Omental fat pad (tissue), 3 donors: ENCODE measurements at regions not wholly inside any gene's neighbourhood (a gene's known extent, or its start where the extent isn't known, plus 50 kb on each side); places are given as distances from the start of the nearest gene placed in this dataset.

Experiments
- ATAC-seq: fragments of 150-250 bp; one replicate; pipeline ENCODE4 v1.9.1; 2016; ENCODE audit warnings: mild to moderate bottlenecking, moderate library complexity; ENCODE audit not compliant: low FRiP score
- DNase-seq: peaks from one replicate; pipeline ENCODE4 v3.0.0-alpha.2; 2019; ENCODE audit warnings: low spot score
- CTCF ChIP-seq, 3 donors: fragments of 450-650 bp; IDR thresholded peaks; one replicate each; pipeline ENCODE4 v1.5.1; 2016 to 2017; ENCODE audit warnings: antibody characterized with exemption in 3 of 3, mild to moderate bottlenecking in 3 of 3, moderate library complexity in 2 of 3

GRCh38 chr10:131773370-131774343, 127.2 kb upstream of the PPP2R2D start:
- ATAC-seq: no peak
- DNase-seq: no peak
- TF ChIP-seq CTCF (IDR thresholded peaks at IDR 0.05): no peak

GRCh38 chr10:131774681-131775085, 126.1 kb upstream of the PPP2R2D start:
- no peak for DNase-seq
- TF ChIP-seq CTCF (IDR thresholded peaks at IDR 0.05): no peak
- no peak for ATAC-seq

GRCh38 chr10:131775433-131775832, 125.4 kb upstream of the PPP2R2D start:
- DNase-seq (no peak), ATAC-seq (no peak)
- TF ChIP-seq CTCF (IDR thresholded peaks at IDR 0.05): no peak

- ATAC-seq (no peak), DNase-seq (no peak)
- TF ChIP-seq CTCF (IDR thresholded peaks at IDR 0.05): no peak
Measured at GRCh38 chr10:131775833-131776232, 125.0 kb upstream of the PPP2R2D start.

GRCh38 chr10:131776496-131776895, 124.3 kb upstream of the PPP2R2D start:
- no peak for DNase-seq
- no peak for TF ChIP-seq CTCF (IDR thresholded peaks at IDR 0.05)
- ATAC-seq: no peak

GRCh38 chr10:131777162-131777561, 123.6 kb upstream of the PPP2R2D start:
- DNase-seq (no peak), ATAC-seq (no peak)
- TF ChIP-seq CTCF (IDR thresholded peaks at IDR 0.05): no peak

DNA sequence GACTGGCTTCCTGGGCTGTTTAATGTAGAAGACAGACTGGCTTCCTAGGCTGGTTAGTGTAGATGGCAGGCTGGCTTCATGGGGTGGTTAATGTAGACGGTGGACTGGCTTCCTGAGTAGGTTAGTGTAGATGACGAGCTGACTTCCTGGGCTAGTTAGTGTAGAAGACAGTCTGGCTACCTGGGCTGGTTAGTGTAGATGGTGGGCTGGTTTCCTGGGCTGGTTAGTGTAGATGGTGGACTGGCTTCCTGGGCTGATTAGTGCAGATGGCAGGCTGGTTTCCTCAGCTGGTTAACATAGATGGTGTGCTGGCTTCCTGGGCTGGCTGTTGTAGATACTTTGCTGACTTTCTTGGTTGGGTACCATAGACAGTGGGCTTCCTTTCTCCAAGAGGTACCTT, 122.9 kb upstream of the PPP2R2D start:
- DNase-seq (no peak), ATAC-seq (no peak)
- TF ChIP-seq CTCF (IDR thresholded peaks at IDR 0.05): no peak
